ENCODE measurements at regions not wholly inside any gene's neighbourhood (a gene's known extent, or its start where the extent isn't known, plus 50 kb on each side); places are given as distances from the start of the nearest gene placed in this dataset.

- TF ChIP-seq, protein P1, sequence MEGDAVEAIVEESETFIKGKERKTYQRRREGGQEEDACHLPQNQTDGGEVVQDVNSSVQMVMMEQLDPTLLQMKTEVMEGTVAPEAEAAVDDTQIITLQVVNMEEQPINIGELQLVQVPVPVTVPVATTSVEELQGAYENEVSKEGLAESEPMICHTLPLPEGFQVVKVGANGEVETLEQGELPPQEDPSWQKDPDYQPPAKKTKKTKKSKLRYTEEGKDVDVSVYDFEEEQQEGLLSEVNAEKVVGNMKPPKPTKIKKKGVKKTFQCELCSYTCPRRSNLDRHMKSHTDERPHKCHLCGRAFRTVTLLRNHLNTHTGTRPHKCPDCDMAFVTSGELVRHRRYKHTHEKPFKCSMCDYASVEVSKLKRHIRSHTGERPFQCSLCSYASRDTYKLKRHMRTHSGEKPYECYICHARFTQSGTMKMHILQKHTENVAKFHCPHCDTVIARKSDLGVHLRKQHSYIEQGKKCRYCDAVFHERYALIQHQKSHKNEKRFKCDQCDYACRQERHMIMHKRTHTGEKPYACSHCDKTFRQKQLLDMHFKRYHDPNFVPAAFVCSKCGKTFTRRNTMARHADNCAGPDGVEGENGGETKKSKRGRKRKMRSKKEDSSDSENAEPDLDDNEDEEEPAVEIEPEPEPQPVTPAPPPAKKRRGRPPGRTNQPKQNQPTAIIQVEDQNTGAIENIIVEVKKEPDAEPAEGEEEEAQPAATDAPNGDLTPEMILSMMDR (IDR thresholded peaks at IDR 0.05; ENCODE audit: low read depth, low read length) = no peak
- no peak for TF ChIP-seq POLR2A (IDR thresholded peaks at IDR 0.05; ENCODE audit: extremely low read depth, insufficient read length)
- TF ChIP-seq, protein P2, sequence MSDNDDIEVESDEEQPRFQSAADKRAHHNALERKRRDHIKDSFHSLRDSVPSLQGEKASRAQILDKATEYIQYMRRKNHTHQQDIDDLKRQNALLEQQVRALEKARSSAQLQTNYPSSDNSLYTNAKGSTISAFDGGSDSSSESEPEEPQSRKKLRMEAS (IDR thresholded peaks at IDR 0.05; ENCODE audit: low read depth, low read length) = no peak
These were observed 350.3 kb upstream of the ACTBL2 start for GRCh38 chr5:57832875-57833274.
